PC-3 (cell line): ENCODE measurements at regions not wholly inside any gene's neighbourhood (a gene's known extent, or its start where the extent isn't known, plus 50 kb on each side); places are given as distances from the start of the nearest gene placed in this dataset.

Experiments
- ATAC-seq: fragments of 200-7000 bp; cut with Tn5 transposase; 2 replicates; pipeline ENCODE4 v1.9.1; 2020; ENCODE audit warnings: mild to moderate bottlenecking, moderate library complexity
- BruUV-seq: library from RNA; stranded (reverse); fragments of 400-500 nt; replicated peaks from 2 replicates; lab custom pipeline; 2021; lab: Mats Ljungman, UMichigan
- CTCF ChIA-PET: fragments of 300-600 bp; sonication (Branson Sonifier 250); formaldehyde crosslinking; loops from one replicate; lab custom pipeline; 2022; ENCODE audit warnings: antibody characterized with exemption; lab: Charles Lee
- POLR2A ChIA-PET: fragments of 300-600 bp; sonication (Branson Sonifier 250); formaldehyde crosslinking; loops from one replicate; lab custom pipeline; 2022; ENCODE audit warnings: antibody characterized with exemption; ENCODE audit not compliant: unreplicated experiment; lab: Charles Lee
- DNase-seq: peaks from one replicate; pipeline ENCODE4 v3.0.0-alpha.2; 2015
- H2AFZ ChIP-seq: fragments of 300-600 bp; sonication (generic); 2 replicates; pipeline ENCODE4 v1.6.0; 2016; ENCODE audit warnings: antibody characterized with exemption, low read length
- H3F3A ChIP-seq: fragments of 300-600 bp; sonication (generic); one replicate; pipeline ENCODE4 v1.6.0; 2017; ENCODE audit warnings: antibody characterized with exemption, low read length, control low read depth, mild to moderate bottlenecking; ENCODE audit not compliant: unreplicated experiment
- H3K27ac ChIP-seq: fragments of 300-600 bp; sonication (generic); 2 replicates; pipeline ENCODE4 v1.5.1; 2016; ENCODE audit warnings: mild to moderate bottlenecking, low read length
- H3K27me3 ChIP-seq: fragments of 300-600 bp; sonication (generic); 2 replicates; pipeline ENCODE4 v1.6.1; 2016; ENCODE audit warnings: low read length, mixed read lengths
- H3K36me3 ChIP-seq: fragments of 300-600 bp; sonication (generic); 2 replicates; pipeline ENCODE4 v1.6.1; 2016; ENCODE audit warnings: low read depth, mixed run types, low read length, mixed read lengths
- H3K4me1 ChIP-seq: fragments of 300-600 bp; sonication (generic); 2 replicates; pipeline ENCODE4 v1.5.1; 2016; ENCODE audit warnings: low read length; ENCODE audit not compliant: insufficient read depth
- H3K4me2 ChIP-seq: fragments of 300-600 bp; sonication (generic); 2 replicates; pipeline ENCODE4 v1.6.0; 2016; ENCODE audit warnings: low read length
- H3K4me3 ChIP-seq: fragments of 300-600 bp; sonication (generic); 2 replicates; pipeline ENCODE4 v1.5.1; 2016; ENCODE audit warnings: mild to moderate bottlenecking, low read length, mixed read lengths
- H3K79me2 ChIP-seq: fragments of 300-600 bp; sonication (generic); 2 replicates; pipeline ENCODE4 v1.6.1; 2017; ENCODE audit warnings: low read length, mixed read lengths
- H3K9ac ChIP-seq: fragments of 300-600 bp; sonication (generic); 2 replicates; pipeline ENCODE4 v1.6.0; 2016; ENCODE audit warnings: mild to moderate bottlenecking, low read length
- H3K9me2 ChIP-seq: fragments of 300-600 bp; sonication (generic); replicated peaks from 2 replicates; pipeline ENCODE4 v1.6.1; 2016; ENCODE audit warnings: mixed run types, low read length, mixed read lengths
- H3K9me3 ChIP-seq: fragments of 300-600 bp; sonication (generic); 2 replicates; pipeline ENCODE4 v1.6.1; 2016; ENCODE audit warnings: low read length, mixed read lengths
- H4K20me1 ChIP-seq: fragments of 300-600 bp; sonication (generic); 2 replicates; pipeline ENCODE4 v1.6.1; 2016; ENCODE audit warnings: low read length, mixed read lengths
- CTCF ChIP-seq: fragments of 300-600 bp; sonication (generic); conservative IDR thresholded peaks from 2 replicates; pipeline ENCODE4 v1.5.1; 2017; ENCODE audit warnings: antibody characterized with exemption, low read depth, mild to moderate bottlenecking, low read length
- EZH2 ChIP-seq: fragments of 300-600 bp; sonication (generic); IDR thresholded peaks from one replicate; pipeline ENCODE4 v1.6.1; 2017; ENCODE audit warnings: antibody characterized with exemption, mild to moderate bottlenecking, low read length; ENCODE audit not compliant: unreplicated experiment
- EZH2phosphoT487 ChIP-seq: fragments of 300-600 bp; sonication (generic); IDR thresholded peaks from 2 replicates; pipeline ENCODE4 v1.6.1; 2018; ENCODE audit warnings: mild to moderate bottlenecking, antibody characterized with exemption, low read length, borderline replicate concordance
- intact Hi-C: fragments of 100-400 bp; cut with micrococcal nuclease; formaldehyde crosslinking; loops from 2 replicates; pipeline ENCODE4 v1.9.0; 2023

- Histone ChIP-seq H3K4me2 (no peak overlapping the region), H3K9me2 (no peaks in the 10 kb centered on the region), H4K20me1 (no peaks in the 10 kb centered on the region), H3K4me3 (no peak overlapping the region), H3K9ac (no peak overlapping the region), H3K4me1 (peaks cover 21% of the 10 kb centered on the region), H3K36me3 (no peaks in the 10 kb centered on the region), H3F3A (no peaks in the 10 kb centered on the region), H3K79me2 (peaks cover 32% of the 10 kb centered on the region), H3K9me3 (no peaks in the 10 kb centered on the region), H2AFZ (no peak overlapping the region), H3K27ac (no peak overlapping the region), H3K27me3 (no peaks in the 10 kb centered on the region)
- DNase-seq (no peak), ATAC-seq (no peak)
- TF ChIP-seq CTCF (no peak), EZH2 (no peak), EZH2phosphoT487 (no peak)
- BruUV-seq = no TSS peak
- intact Hi-C loops = no loop called here
- POLR2A ChIA-PET = no interaction called here
- CTCF ChIA-PET = no interaction called here
Measured at GRCh38 chr1:112852934-112853333, 103.1 kb downstream of the SLC16A1 start.

GRCh38 chr1:112852276-112852675 lies 103.7 kb downstream of the SLC16A1 start:
- POLR2A ChIA-PET = no interaction called here
- intact Hi-C loops = no loop called here

More at GRCh38 chr1:112852276-112852675, 103.7 kb downstream of the SLC16A1 start:
- H3K27me3 ChIP-seq = no peaks in the 10 kb centered on the region
- H3K36me3 ChIP-seq = no peaks in the 10 kb centered on the region
- H4K20me1 ChIP-seq = no peaks in the 10 kb centered on the region
- no peaks in the 10 kb centered on the region for H3K9me2 ChIP-seq
- peaks cover 32% of the 10 kb centered on the region for H3K79me2 ChIP-seq
- DNase-seq (no peak), ATAC-seq (no peak)
- no peak overlapping the region for H2AFZ ChIP-seq
- no peak overlapping the region for H3K9ac ChIP-seq
- H3K27ac ChIP-seq = no peak overlapping the region
- peak overlapping the region; percentile 5; the same call in 1 of the 2 replicates for H3K4me2 ChIP-seq
- no peaks in the 10 kb centered on the region for H3F3A ChIP-seq
- no peak for TF ChIP-seq CTCF
- TF ChIP-seq EZH2phosphoT487 = no peak
- TF ChIP-seq EZH2 = no peak
- no peak overlapping the region for H3K4me3 ChIP-seq
- CTCF ChIA-PET = no interaction called here
- no peaks in the 10 kb centered on the region for H3K9me3 ChIP-seq
- BruUV-seq = no TSS peak
- peaks cover 21% of the 10 kb centered on the region for H3K4me1 ChIP-seq
